NCI-H226 (cell line): ENCODE measurements at regions not wholly inside any gene's neighbourhood (a gene's known extent, or its start where the extent isn't known, plus 50 kb on each side); places are given as distances from the start of the nearest gene placed in this dataset.

Experiments used
- DNase-seq: peaks from one replicate; pipeline ENCODE4 v3.0.0-alpha.2; 2015

DNA sequence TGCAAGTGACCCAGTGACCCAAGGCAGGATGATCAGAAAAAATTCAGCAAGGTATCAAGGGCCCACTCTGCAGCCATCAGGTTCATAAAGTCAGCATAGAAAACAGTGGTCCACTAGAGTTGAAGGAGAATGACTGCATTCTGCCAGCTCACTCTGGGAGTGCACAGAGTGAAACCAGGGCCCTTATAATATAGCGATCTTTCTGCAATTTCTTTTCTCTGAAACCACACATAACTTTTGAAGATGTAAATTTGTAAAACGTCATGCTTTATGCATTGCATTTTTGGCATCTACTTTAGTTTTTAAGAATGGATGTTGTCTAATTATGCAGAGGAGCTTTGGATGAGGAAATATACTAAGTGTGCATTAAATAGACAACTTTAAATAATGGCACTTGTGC lies 225.0 kb upstream of the SMIM21 start:
- DNase-seq = no peak

GRCh38 chr18:75644871-75645270 lies 217.4 kb upstream of the SMIM21 start:
- DNase-seq = no peak

GRCh38 chr18:75643083-75643482 lies 215.6 kb upstream of the SMIM21 start:
- no peak for DNase-seq

DNA sequence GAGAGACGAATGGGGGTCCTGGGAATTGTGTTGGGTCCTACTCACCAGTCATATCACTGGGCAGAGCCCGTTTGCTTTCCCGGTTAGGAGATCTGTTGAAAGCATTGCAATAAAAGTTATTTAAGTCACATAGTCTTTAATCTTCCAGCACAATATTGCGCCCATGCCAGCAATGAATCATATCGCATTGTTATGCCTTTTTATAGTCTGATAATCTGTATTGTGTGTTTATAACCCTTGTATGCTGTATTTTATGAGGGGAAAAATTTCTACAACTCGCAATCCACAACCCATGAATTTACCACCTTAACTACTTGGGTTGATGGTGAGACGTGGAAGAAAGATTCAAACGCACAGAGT lies 211.9 kb upstream of the SMIM21 start:
- DNase-seq = no peak

GRCh38 chr18:75638776-75639471 lies 211.4 kb upstream of the SMIM21 start:
- DNase-seq = no peak

DNA sequence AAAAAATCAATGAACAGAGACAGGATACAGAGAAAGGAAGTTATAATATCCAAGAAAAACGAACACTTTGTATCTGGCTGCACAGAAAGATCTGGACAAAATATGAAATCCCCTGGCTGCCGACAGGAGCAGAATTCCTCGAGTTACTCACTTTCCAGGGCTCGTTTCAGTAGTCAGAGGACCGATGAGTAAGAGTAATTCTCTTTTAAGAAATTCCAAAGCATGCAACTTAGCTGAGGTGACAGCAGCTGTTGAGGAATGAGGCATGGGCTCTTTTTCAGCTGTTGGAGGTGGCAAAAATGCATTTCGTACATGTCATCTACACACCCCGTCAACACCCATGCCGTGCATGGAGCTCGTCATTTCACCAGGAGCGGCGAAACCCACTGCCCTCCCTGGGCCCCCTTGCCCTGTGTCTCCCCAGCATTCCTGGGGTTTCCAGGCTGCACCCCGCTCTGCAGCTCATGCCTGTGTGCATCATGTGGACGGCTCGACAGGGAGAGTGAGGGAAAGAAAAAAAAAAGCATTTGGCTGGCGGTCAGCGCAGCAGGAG lies 210.8 kb upstream of the SMIM21 start:
- DNase-seq = no peak

GRCh38 chr18:75635096-75635495 lies 207.6 kb upstream of the SMIM21 start:
- no peak for DNase-seq

GRCh38 chr18:75625966-75626365 lies 198.5 kb upstream of the SMIM21 start:
- DNase-seq = no peak

GRCh38 chr18:75624869-75625268 lies 197.4 kb upstream of the SMIM21 start:
- DNase-seq = no peak

- DNase-seq = no peak
These were observed 194.3 kb upstream of the SMIM21 start for GRCh38 chr18:75621818-75622217.

- no peak for DNase-seq
These were observed 190.6 kb upstream of the SMIM21 start for GRCh38 chr18:75618146-75618545.

DNA sequence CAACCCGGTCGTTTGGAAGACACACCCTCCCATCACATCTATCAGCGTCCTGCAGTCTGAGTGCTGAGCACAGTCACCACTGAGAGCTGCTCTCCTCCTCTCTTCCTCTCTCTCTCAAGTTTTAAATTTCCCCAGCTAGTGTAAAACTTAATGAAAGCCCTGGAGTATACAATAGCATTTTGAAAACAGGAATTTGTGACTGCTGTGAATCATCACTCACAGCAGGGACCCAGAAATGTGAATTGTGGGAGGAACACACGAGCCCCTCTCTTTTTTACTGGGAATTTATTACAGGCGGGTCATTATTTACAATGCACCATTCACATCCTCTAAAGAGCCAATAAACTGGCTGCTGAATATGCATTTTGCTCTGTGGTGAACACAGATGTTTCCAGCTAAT lies 185.0 kb upstream of the SMIM21 start:
- DNase-seq = no peak

GRCh38 chr18:75607701-75608100 lies 180.2 kb upstream of the SMIM21 start:
- DNase-seq = no peak

DNA sequence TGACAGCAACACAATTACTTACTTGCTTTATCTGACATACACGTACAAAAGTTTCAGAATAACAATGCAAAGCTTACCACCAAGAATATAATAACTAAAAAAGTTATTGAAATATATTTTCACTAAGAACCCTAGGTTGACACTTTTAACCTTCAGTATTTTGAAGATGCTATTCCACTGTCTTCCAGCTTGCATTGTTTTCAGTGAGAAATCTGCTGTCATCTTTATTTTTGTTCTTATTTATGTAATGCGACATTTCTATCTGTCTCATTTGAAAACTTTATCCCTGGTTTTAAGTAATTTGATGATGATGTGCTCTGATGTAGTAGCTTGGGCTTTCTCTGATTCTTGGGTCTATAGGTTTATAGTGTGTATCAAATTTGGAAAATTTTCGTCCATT lies 165.0 kb upstream of the SMIM21 start:
- no peak for DNase-seq

DNA sequence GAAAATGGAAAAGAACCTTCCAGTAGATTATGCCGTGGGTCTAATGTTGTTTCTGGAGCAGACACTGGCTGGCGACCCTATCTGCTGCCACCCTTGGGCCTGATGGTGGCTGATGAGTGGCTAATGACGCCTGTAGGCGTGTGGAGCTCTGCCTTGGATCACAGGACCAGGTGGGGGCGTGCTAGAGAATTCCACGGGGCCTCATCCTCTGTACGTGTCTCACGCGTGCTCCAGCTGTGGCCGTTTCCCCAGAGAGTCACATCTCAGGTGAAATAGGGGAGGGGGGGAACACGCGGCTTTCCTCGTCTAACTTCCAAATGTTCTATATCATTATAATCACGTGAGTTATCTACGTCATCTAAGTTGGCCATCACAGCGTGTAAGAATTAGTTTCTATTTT lies 160.9 kb upstream of the SMIM21 start:
- no peak for DNase-seq

- no peak for DNase-seq
These were observed 159.6 kb upstream of the SMIM21 start for GRCh38 chr18:75587131-75587530.

GRCh38 chr18:75586130-75586889 lies 158.8 kb upstream of the SMIM21 start:
- DNase-seq = no peak

- DNase-seq = no peak
These were observed 155.4 kb upstream of the SMIM21 start for GRCh38 chr18:75582940-75583339.

- DNase-seq = no peak
These were observed 154.9 kb upstream of the SMIM21 start for GRCh38 chr18:75582406-75582821.

GRCh38 chr18:75581336-75582131 lies 154.0 kb upstream of the SMIM21 start:
- DNase-seq = no peak

- no peak for DNase-seq
These were observed 146.7 kb upstream of the SMIM21 start for GRCh38 chr18:75574187-75574586.

- no peak for DNase-seq
These were observed 135.6 kb upstream of the SMIM21 start for GRCh38 chr18:75563150-75563549.

- DNase-seq = no peak
These were observed 134.7 kb upstream of the SMIM21 start for GRCh38 chr18:75562216-75562615.

GRCh38 chr18:75558790-75559189 lies 131.3 kb upstream of the SMIM21 start:
- no peak for DNase-seq
